NB4 (cell line): ENCODE measurements at regions not wholly inside any gene's neighbourhood (a gene's known extent, or its start where the extent isn't known, plus 50 kb on each side); places are given as distances from the start of the nearest gene placed in this dataset.

Experiments used
- POLR2A ChIP-seq: IDR thresholded peaks from 2 replicates; pipeline ENCODE4 v1.6.1; 2011; ENCODE audit warnings: mild to moderate bottlenecking; ENCODE audit not compliant: insufficient read length; ENCODE audit errors: extremely low read depth
- TF ChIP-seq, protein P1 (sequence below): IDR thresholded peaks from one replicate; pipeline ENCODE4 v1.5.1; 2012; ENCODE audit warnings: low read depth, low read length

- TF ChIP-seq, protein P1, sequence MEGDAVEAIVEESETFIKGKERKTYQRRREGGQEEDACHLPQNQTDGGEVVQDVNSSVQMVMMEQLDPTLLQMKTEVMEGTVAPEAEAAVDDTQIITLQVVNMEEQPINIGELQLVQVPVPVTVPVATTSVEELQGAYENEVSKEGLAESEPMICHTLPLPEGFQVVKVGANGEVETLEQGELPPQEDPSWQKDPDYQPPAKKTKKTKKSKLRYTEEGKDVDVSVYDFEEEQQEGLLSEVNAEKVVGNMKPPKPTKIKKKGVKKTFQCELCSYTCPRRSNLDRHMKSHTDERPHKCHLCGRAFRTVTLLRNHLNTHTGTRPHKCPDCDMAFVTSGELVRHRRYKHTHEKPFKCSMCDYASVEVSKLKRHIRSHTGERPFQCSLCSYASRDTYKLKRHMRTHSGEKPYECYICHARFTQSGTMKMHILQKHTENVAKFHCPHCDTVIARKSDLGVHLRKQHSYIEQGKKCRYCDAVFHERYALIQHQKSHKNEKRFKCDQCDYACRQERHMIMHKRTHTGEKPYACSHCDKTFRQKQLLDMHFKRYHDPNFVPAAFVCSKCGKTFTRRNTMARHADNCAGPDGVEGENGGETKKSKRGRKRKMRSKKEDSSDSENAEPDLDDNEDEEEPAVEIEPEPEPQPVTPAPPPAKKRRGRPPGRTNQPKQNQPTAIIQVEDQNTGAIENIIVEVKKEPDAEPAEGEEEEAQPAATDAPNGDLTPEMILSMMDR = no peak
- TF ChIP-seq POLR2A = no peak
These were observed 54.4 kb downstream of the EPRS1 start for GRCh38 chr1:219991919-219992318.
